ENCODE measurements at regions not wholly inside any gene's neighbourhood (a gene's known extent, or its start where the extent isn't known, plus 50 kb on each side); places are given as distances from the start of the nearest gene placed in this dataset.

DNA sequence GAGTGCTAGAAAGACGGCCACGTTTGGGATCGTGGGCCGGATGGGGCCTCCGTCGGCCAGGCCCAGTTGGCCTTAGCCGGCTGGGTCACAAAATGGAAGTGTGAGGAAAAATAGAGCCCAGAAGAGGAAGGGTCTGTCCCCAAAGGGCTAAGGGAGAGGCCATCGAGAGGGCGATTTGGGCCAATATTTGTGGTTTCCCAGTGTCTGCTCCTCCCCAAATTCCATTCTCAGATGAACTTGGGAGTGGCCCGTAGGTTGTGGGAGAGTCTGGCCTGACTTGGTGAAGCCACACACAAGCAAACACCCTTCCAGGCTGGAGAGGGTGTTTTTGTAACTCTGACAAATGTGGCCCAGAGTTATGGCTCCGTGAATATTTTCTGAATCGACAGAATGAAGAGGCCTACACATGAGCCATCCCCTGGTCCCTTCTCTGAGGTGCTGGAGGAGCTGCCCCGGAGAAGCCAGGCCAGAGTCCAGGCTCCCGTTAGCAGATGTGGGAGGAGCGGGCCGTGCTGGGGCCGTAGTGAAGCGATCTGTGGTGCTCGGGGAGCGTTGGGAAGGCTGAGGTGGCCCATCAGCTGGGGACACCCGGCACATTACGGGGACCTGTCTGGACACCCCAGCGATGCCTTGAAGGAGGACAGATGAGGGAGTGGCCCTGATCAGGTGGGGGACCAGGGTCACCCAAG is 73.5 kb upstream of the PPARA start:
- no TSS peak for BruUV-seq (replicated peaks)

More for the DNA sequence above, 73.5 kb upstream of the PPARA start:
- no peak for TF ChIP-seq CHD1 (IDR thresholded peaks at IDR 0.05; ENCODE audit: low read depth, low read length)
- TF ChIP-seq, protein P1, sequence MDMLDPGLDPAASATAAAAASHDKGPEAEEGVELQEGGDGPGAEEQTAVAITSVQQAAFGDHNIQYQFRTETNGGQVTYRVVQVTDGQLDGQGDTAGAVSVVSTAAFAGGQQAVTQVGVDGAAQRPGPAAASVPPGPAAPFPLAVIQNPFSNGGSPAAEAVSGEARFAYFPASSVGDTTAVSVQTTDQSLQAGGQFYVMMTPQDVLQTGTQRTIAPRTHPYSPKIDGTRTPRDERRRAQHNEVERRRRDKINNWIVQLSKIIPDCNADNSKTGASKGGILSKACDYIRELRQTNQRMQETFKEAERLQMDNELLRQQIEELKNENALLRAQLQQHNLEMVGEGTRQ (IDR thresholded peaks at IDR 0.05; ENCODE audit: low read depth, low read length) = no peak
- TF ChIP-seq, protein P2, sequence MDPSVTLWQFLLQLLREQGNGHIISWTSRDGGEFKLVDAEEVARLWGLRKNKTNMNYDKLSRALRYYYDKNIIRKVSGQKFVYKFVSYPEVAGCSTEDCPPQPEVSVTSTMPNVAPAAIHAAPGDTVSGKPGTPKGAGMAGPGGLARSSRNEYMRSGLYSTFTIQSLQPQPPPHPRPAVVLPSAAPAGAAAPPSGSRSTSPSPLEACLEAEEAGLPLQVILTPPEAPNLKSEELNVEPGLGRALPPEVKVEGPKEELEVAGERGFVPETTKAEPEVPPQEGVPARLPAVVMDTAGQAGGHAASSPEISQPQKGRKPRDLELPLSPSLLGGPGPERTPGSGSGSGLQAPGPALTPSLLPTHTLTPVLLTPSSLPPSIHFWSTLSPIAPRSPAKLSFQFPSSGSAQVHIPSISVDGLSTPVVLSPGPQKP (IDR thresholded peaks at IDR 0.05; ENCODE audit: borderline replicate concordance, low read depth, low read length) = no peak
- TF ChIP-seq BHLHE40 (IDR thresholded peaks at IDR 0.05; ENCODE audit: low read depth, low read length) = no peak
- TF ChIP-seq NFE2L2 (IDR thresholded peaks at IDR 0.05; ENCODE audit: low read depth, low read length) = no peak
- no peak for TF ChIP-seq MAZ (IDR thresholded peaks at IDR 0.05; ENCODE audit: borderline replicate concordance, low read depth, low read length)
- no peak for TF ChIP-seq RAD21 (IDR thresholded peaks at IDR 0.05; ENCODE audit: low read length)
- no peak for TF ChIP-seq RCOR1 (IDR thresholded peaks at IDR 0.05; ENCODE audit: insufficient replicate concordance, low read length)
- TF ChIP-seq MXI1 (IDR thresholded peaks at IDR 0.05; ENCODE audit: borderline replicate concordance, low read depth, low read length) = no peak
- TF ChIP-seq, protein P3, sequence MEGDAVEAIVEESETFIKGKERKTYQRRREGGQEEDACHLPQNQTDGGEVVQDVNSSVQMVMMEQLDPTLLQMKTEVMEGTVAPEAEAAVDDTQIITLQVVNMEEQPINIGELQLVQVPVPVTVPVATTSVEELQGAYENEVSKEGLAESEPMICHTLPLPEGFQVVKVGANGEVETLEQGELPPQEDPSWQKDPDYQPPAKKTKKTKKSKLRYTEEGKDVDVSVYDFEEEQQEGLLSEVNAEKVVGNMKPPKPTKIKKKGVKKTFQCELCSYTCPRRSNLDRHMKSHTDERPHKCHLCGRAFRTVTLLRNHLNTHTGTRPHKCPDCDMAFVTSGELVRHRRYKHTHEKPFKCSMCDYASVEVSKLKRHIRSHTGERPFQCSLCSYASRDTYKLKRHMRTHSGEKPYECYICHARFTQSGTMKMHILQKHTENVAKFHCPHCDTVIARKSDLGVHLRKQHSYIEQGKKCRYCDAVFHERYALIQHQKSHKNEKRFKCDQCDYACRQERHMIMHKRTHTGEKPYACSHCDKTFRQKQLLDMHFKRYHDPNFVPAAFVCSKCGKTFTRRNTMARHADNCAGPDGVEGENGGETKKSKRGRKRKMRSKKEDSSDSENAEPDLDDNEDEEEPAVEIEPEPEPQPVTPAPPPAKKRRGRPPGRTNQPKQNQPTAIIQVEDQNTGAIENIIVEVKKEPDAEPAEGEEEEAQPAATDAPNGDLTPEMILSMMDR (conservative IDR thresholded peaks at IDR 0.05; ENCODE audit: low read depth, low read length) = no peak
- no peak for TF ChIP-seq POLR2A (IDR thresholded peaks at IDR 0.05; ENCODE audit: low read depth, low read length)
- no peak for TF ChIP-seq SMC3 (IDR thresholded peaks at IDR 0.05; ENCODE audit: low read depth, low read length)
- no peak for TF ChIP-seq CEBPB (IDR thresholded peaks at IDR 0.05; ENCODE audit: low read depth, low read length)
- TF ChIP-seq RFX5 (IDR thresholded peaks at IDR 0.05; ENCODE audit: low read depth, low read length) = no peak
- TF ChIP-seq FOS (IDR thresholded peaks at IDR 0.05; ENCODE audit: low read depth, low read length) = no peak
- peak overlapping the region; percentile 24; the same call in 1 of the 2 replicates for H3K9ac ChIP-seq (ENCODE audit: low read depth, low read length)
- peak overlapping the region; percentile 26; the same call in 1 of the 2 replicates for H2BK120ac ChIP-seq (ENCODE audit: low read depth, low read length)
- peak overlapping the region; percentile 45; the same call in 1 of the 2 replicates for H4K5ac ChIP-seq (ENCODE audit: low read depth, low read length)
- H3K18ac ChIP-seq (ENCODE audit: low read depth, low read length) = no peak overlapping the region
- in situ Hi-C loops (cut with MboI; ENCODE audit: low sequenced_read_pairs) (no loop called here), intact Hi-C loops (cut with micrococcal nuclease) (no loop called here), dilution Hi-C loops (cut with HindIII; ENCODE audit: low sequenced_read_pairs, unreplicated experiment) (no loop called here)
- DNase-seq = peak; percentile 37
- peaks cover 53% of the 10 kb centered on the region for H3K4me1 ChIP-seq (ENCODE audit: control insufficient read depth, insufficient read depth, low read length)
- H3K79me1 ChIP-seq (ENCODE audit: low read depth in 1 of 2, low read length in 2 of 2) = peaks cover 0 to 25% of the 10 kb centered on the region in 2 experiments; a peak in 2 of 4 replicates
- peak overlapping the region; percentile 31 for H4K91ac ChIP-seq (ENCODE audit: insufficient read depth, low read depth, low read length)
- H4K8ac ChIP-seq (ENCODE audit: low read depth in 2 of 2, low read length in 2 of 2) = peak overlapping the region; percentile 21 to 56; a peak in 3 of 4 replicates
- no peak overlapping the region for H2BK15ac ChIP-seq (ENCODE audit: low read depth, low read length)
- H3K9me1 ChIP-seq (ENCODE audit: insufficient read depth, low read length) = peaks cover 13% of the 10 kb centered on the region
- no peak overlapping the region for H3K4me3 ChIP-seq (ENCODE audit: insufficient read depth, low read depth, low read length)
- peak overlapping the region; percentile 80 for H3K23ac ChIP-seq (ENCODE audit: low read depth, low read length)
- no peaks in the 10 kb centered on the region for H3K9me3 ChIP-seq (ENCODE audit: control insufficient read depth, insufficient read depth, low read length)
- peaks cover 32% of the 10 kb centered on the region for H3K36me3 ChIP-seq (ENCODE audit: control insufficient read depth, insufficient read depth, low read length)
- peak overlapping the region; percentile 5 for H3K4ac ChIP-seq (ENCODE audit: low read depth, low read length)
- ChIA-PET CTCF (interaction anchor here (0.7 to 1.3 kb wide), 2 partner anchors 8 to 71 kb away, joined by 3 read pairs; no protein-coding TSS in a partner anchor), POLR2A (ENCODE audit: unreplicated experiment) (no interaction called here)
- peak overlapping the region; percentile 21 for H3K4me2 ChIP-seq (ENCODE audit: low read depth, low read length)
- 0 out of 2 replicates have a peak overlapping the region, but pooled peaks have one; percentile 8 for H3K14ac ChIP-seq (replicated peaks; ENCODE audit: low read depth, low read length)
- peak overlapping the region; percentile 19 for H2AFZ ChIP-seq (replicated peaks; ENCODE audit: low read length, poor library complexity)
- no peaks in the 10 kb centered on the region for H3K27me3 ChIP-seq (ENCODE audit: control insufficient read depth, insufficient read depth, low read length)
- H2AK9ac ChIP-seq (replicated peaks; ENCODE audit: low read depth, low read length, poor library complexity) = peak overlapping the region; percentile 12
- peak overlapping the region; percentile 44 for H2BK5ac ChIP-seq (ENCODE audit: low read depth, low read length, poor library complexity, severe bottlenecking)
- peaks cover 62% of the 10 kb centered on the region for H4K20me1 ChIP-seq (ENCODE audit: insufficient read depth, low read length)
- H3K27ac ChIP-seq (ENCODE audit: insufficient read depth, low read length) = peak overlapping the region; percentile 10
- ATAC-seq (ENCODE audit: low read depth) = no peak
- WGBS, 2 experiments (ENCODE audit: extremely low coverage in 2 of 2, insufficient read length in 1 of 2) = 81% methylated on average over 9 of the region's 23 CpGs; no CpG with 5 or more reads in 1 of the 2 experiments
- H2AK5ac ChIP-seq (ENCODE audit: low read depth, low read length) = peak overlapping the region; percentile 18; the same call in 1 of the 2 replicates
- peak overlapping the region; percentile 18; the same call in 1 of the 2 replicates for H3K56ac ChIP-seq (ENCODE audit: extremely low read depth, insufficient read depth, low read length)
- H2BK20ac ChIP-seq (ENCODE audit: low read depth, low read length) = no peak overlapping the region

Data from IMR-90 (cell line).